SK-N-SH treated with all-trans-retinoic acid at 6 μM for 48 hours (cell line): ENCODE measurements at regions not wholly inside any gene's neighbourhood (a gene's known extent, or its start where the extent isn't known, plus 50 kb on each side); places are given as distances from the start of the nearest gene placed in this dataset.

Experiments used
- ATAC-seq: fragments of 200-7000 bp; cut with Tn5 transposase; 3 replicates; pipeline ENCODE4 v1.9.1; 2020; ENCODE audit warnings: mild to moderate bottlenecking, moderate library complexity
- ARNTL ChIP-seq: fragments of 450-650 bp; formaldehyde crosslinking; IDR thresholded peaks from 2 replicates; pipeline ENCODE4 v1.5.0; 2020; ENCODE audit warnings: low read depth, mild to moderate bottlenecking, moderate library complexity, borderline replicate concordance
- BACH2 ChIP-seq: fragments of 250-450 bp; sonication (Bioruptor Pico); IDR thresholded peaks from 2 replicates; pipeline ENCODE4 v1.9.0; 2021; ENCODE audit warnings: mild to moderate bottlenecking, borderline replicate concordance
- CSRNP3 ChIP-seq: fragments of 250-450 bp; sonication (Bioruptor Pico); IDR thresholded peaks from 2 replicates; pipeline ENCODE4 v1.5.1; 2021; ENCODE audit warnings: mild to moderate bottlenecking, moderate library complexity
- ESRRG ChIP-seq: fragments of 250-450 bp; sonication (Bioruptor Pico); IDR thresholded peaks from 2 replicates; pipeline ENCODE4 v1.6.1; 2021; ENCODE audit warnings: mild to moderate bottlenecking
- GLIS3 ChIP-seq: fragments of 250-450 bp; sonication (Bioruptor Pico); IDR thresholded peaks from 2 replicates; pipeline ENCODE4 v1.5.0; 2020; ENCODE audit warnings: mild to moderate bottlenecking, moderate library complexity
- ISL1 ChIP-seq: fragments of 250-450 bp; sonication (Bioruptor Pico); IDR thresholded peaks from 2 replicates; pipeline ENCODE4 v2.1.2; 2022; ENCODE audit warnings: mild to moderate bottlenecking, moderate library complexity
- OSR1 ChIP-seq: fragments of 250-450 bp; sonication (Bioruptor Pico); IDR thresholded peaks from 2 replicates; pipeline ENCODE4 v1.8.0; 2022; ENCODE audit warnings: moderate library complexity, mild to moderate bottlenecking, inconsistent platforms
- PATZ1 ChIP-seq: fragments of 250-450 bp; sonication (Bioruptor Pico); IDR thresholded peaks from 2 replicates; pipeline ENCODE4 v1.8.0; 2020; ENCODE audit warnings: mild to moderate bottlenecking, moderate library complexity, borderline replicate concordance
- PPARA ChIP-seq: fragments of 250-450 bp; sonication (Bioruptor Pico); IDR thresholded peaks from 2 replicates; pipeline ENCODE4 v1.5.0; 2020; ENCODE audit warnings: mild to moderate bottlenecking, borderline replicate concordance
- RARB ChIP-seq: fragments of 250-450 bp; sonication (Bioruptor Pico); IDR thresholded peaks from 2 replicates; pipeline ENCODE4 v1.8.0; 2021; ENCODE audit warnings: mild to moderate bottlenecking, moderate library complexity
- SNAI2 ChIP-seq: fragments of 250-450 bp; sonication (Bioruptor Pico); IDR thresholded peaks from 2 replicates; pipeline ENCODE4 v1.5.0; 2020; ENCODE audit warnings: mild to moderate bottlenecking, moderate library complexity
- TCF4 ChIP-seq: fragments of 250-450 bp; sonication (Bioruptor Pico); IDR thresholded peaks from 2 replicates; pipeline ENCODE4 v1.8.0; 2021; ENCODE audit warnings: mild to moderate bottlenecking, moderate library complexity, borderline replicate concordance
- TOX ChIP-seq: fragments of 250-450 bp; sonication (Bioruptor Pico); IDR thresholded peaks from 2 replicates; pipeline ENCODE4 v1.8.0; 2021; ENCODE audit warnings: mild to moderate bottlenecking, moderate library complexity, borderline replicate concordance
- ZC3H10 ChIP-seq: fragments of 250-450 bp; sonication (Bioruptor Pico); IDR thresholded peaks from 2 replicates; pipeline ENCODE4 v1.5.1; 2021; ENCODE audit warnings: mild to moderate bottlenecking, moderate library complexity
- ZFP3 ChIP-seq: fragments of 250-450 bp; sonication (Bioruptor Pico); IDR thresholded peaks from 2 replicates; pipeline ENCODE4 v1.5.0; 2020; ENCODE audit warnings: mild to moderate bottlenecking, moderate library complexity
- ZFP30 ChIP-seq: fragments of 450-650 bp; formaldehyde crosslinking; IDR thresholded peaks from 2 replicates; pipeline ENCODE4 v1.5.0; 2022; ENCODE audit warnings: mild to moderate bottlenecking, moderate library complexity
- ZNF565 ChIP-seq: fragments of 450-650 bp; formaldehyde crosslinking; conservative IDR thresholded peaks from 2 replicates; pipeline ENCODE4 v1.5.0; 2020; ENCODE audit warnings: low read depth, mild to moderate bottlenecking, moderate library complexity
- ZNF70 ChIP-seq: fragments of 450-650 bp; formaldehyde crosslinking; IDR thresholded peaks from 2 replicates; pipeline ENCODE4 v1.5.0; 2020; ENCODE audit warnings: mild to moderate bottlenecking, moderate library complexity
- ZNF8 ChIP-seq: fragments of 450-650 bp; formaldehyde crosslinking; IDR thresholded peaks from 2 replicates; pipeline ENCODE4 v1.5.0; 2020; ENCODE audit warnings: mild to moderate bottlenecking, moderate library complexity
- TF ChIP-seq, protein P1 (sequence below): fragments of 250-450 bp; sonication (Bioruptor Pico); IDR thresholded peaks from 2 replicates; pipeline ENCODE4 v1.5.0; 2020; ENCODE audit warnings: mild to moderate bottlenecking, moderate library complexity
- TF ChIP-seq, protein P2 (sequence below): fragments of 250-450 bp; sonication (Bioruptor Pico); IDR thresholded peaks from 2 replicates; pipeline ENCODE4 v1.8.0; 2021; ENCODE audit warnings: low read depth, mild to moderate bottlenecking, moderate library complexity, borderline replicate concordance
- TF ChIP-seq, protein P3 (sequence below): fragments of 250-450 bp; sonication (Bioruptor Pico); IDR thresholded peaks from 2 replicates; pipeline ENCODE4 v1.5.1; 2020; ENCODE audit warnings: low read depth, mild to moderate bottlenecking, moderate library complexity

DNA sequence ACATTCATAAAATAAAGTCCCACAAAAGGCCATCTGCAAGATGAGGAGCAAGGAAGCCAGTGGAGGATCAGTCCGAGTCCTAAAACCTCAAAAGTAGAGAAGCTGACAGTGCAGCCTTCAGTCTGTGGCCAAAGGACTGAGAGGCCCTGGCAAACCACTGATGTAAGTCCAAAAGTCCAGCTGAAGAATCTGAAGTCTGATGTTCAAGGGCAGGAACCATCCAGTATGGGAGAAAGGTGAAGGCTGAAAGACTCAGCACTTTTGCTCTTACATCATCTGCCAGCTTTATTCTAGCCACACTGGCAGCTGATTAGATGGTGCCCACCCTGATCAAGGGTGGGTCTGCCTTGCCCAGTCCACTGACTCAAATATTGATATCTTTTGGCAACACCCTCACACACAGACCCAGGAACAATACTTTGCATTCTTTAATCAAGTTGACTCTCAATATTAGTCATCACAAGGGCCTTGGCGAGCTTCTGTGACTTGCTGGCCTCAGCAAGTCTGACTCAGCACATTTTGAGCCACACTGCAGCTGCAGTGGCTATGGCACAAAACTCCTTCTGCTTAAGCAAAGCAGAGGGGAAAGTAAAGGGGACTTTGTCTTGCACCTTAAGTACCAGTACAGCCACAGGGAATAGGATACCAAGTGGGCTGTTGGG lies 1370.3 kb upstream of the CITED2 start (continued):
- TF ChIP-seq, protein P1, sequence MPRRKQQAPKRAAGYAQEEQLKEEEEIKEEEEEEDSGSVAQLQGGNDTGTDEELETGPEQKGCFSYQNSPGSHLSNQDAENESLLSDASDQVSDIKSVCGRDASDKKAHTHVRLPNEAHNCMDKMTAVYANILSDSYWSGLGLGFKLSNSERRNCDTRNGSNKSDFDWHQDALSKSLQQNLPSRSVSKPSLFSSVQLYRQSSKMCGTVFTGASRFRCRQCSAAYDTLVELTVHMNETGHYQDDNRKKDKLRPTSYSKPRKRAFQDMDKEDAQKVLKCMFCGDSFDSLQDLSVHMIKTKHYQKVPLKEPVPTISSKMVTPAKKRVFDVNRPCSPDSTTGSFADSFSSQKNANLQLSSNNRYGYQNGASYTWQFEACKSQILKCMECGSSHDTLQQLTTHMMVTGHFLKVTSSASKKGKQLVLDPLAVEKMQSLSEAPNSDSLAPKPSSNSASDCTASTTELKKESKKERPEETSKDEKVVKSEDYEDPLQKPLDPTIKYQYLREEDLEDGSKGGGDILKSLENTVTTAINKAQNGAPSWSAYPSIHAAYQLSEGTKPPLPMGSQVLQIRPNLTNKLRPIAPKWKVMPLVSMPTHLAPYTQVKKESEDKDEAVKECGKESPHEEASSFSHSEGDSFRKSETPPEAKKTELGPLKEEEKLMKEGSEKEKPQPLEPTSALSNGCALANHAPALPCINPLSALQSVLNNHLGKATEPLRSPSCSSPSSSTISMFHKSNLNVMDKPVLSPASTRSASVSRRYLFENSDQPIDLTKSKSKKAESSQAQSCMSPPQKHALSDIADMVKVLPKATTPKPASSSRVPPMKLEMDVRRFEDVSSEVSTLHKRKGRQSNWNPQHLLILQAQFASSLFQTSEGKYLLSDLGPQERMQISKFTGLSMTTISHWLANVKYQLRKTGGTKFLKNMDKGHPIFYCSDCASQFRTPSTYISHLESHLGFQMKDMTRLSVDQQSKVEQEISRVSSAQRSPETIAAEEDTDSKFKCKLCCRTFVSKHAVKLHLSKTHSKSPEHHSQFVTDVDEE = no peak
- TF ChIP-seq, all 23 proteins: peak for 0

GRCh38 chr6:140736231-140736630 lies 1361.8 kb upstream of the CITED2 start:
- no peak for TF ChIP-seq ESRRG (CRISPR knock-in tag)
- no peak for TF ChIP-seq SNAI2 (CRISPR knock-in tag)
- TF ChIP-seq, protein P2, sequence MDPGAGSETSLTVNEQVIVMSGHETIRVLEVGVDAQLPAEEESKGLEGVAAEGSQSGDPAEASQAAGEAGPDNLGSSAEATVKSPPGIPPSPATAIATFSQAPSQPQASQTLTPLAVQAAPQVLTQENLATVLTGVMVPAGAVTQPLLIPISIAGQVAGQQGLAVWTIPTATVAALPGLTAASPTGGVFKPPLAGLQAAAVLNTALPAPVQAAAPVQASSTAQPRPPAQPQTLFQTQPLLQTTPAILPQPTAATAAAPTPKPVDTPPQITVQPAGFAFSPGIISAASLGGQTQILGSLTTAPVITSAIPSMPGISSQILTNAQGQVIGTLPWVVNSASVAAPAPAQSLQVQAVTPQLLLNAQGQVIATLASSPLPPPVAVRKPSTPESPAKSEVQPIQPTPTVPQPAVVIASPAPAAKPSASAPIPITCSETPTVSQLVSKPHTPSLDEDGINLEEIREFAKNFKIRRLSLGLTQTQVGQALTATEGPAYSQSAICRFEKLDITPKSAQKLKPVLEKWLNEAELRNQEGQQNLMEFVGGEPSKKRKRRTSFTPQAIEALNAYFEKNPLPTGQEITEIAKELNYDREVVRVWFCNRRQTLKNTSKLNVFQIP (CRISPR knock-in tag) = no peak
- no peak for ATAC-seq

- TF ChIP-seq ESRRG (CRISPR knock-in tag) (no peak), RARB (CRISPR knock-in tag) (no peak), ZNF70 (CRISPR knock-in tag) (no peak), ZC3H10 (CRISPR knock-in tag) (no peak), TCF4 (no peak), GLIS3 (CRISPR knock-in tag) (no peak), ARNTL (no peak), ZNF8 (CRISPR knock-in tag) (no peak), ZFP30 (CRISPR knock-in tag) (no peak), SNAI2 (CRISPR knock-in tag) (no peak), CSRNP3 (CRISPR knock-in tag) (no peak)
- no peak for ATAC-seq
Observed at GRCh38 chr6:140732991-140733390, 1358.5 kb upstream of the CITED2 start.

- ATAC-seq = no peak
Observed at GRCh38 chr6:140732155-140732554, 1357.7 kb upstream of the CITED2 start.

DNA sequence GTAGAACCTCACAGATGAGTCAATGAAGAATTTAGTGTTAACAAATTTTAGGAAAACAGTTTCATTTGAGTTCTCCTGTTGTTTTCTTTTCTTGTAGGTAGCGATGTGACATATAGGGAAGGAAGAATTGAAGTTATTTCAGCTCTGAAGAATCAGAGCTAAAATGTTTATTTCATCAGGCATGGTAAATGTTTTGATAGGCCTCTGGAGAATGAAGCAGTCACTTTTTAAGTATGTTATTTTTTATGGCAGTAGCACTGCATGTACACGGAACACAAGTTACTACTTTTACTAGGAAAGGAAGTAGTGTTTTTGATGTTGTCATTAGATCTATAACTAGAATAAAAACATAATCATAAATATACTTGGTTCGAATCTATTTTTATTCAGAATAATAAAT lies 1357.3 kb upstream of the CITED2 start:
- no peak for ATAC-seq
- TF ChIP-seq TOX (CRISPR knock-in tag) (no peak), ZFP30 (CRISPR knock-in tag) (no peak), ZFP3 (no peak), ESRRG (CRISPR knock-in tag) (no peak), PPARA (no peak), BACH2 (CRISPR knock-in tag) (no peak), CSRNP3 (CRISPR knock-in tag) (no peak), ZC3H10 (CRISPR knock-in tag) (no peak), ZNF70 (CRISPR knock-in tag) (no peak), PATZ1 (CRISPR knock-in tag) (no peak), OSR1 (CRISPR knock-in tag) (no peak), ZNF8 (CRISPR knock-in tag) (no peak), ZNF565 (CRISPR knock-in tag) (no peak), RARB (CRISPR knock-in tag) (no peak), TCF4 (no peak), ISL1 (CRISPR knock-in tag) (no peak)
- TF ChIP-seq, protein P3, sequence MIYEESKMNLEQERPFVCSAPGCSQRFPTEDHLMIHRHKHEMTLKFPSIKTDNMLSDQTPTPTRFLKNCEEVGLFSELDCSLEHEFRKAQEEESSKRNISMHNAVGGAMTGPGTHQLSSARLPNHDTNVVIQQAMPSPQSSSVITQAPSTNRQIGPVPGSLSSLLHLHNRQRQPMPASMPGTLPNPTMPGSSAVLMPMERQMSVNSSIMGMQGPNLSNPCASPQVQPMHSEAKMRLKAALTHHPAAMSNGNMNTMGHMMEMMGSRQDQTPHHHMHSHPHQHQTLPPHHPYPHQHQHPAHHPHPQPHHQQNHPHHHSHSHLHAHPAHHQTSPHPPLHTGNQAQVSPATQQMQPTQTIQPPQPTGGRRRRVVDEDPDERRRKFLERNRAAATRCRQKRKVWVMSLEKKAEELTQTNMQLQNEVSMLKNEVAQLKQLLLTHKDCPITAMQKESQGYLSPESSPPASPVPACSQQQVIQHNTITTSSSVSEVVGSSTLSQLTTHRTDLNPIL (CRISPR knock-in tag) = no peak
- TF ChIP-seq, all 23 proteins: peak for 0

More at GRCh38 chr6:140732155-140732554, 1357.7 kb upstream of the CITED2 start:
- TF ChIP-seq TCF4 (no peak), PPARA (no peak), ISL1 (CRISPR knock-in tag) (no peak)
